ENCODE measurements at regions not wholly inside any gene's neighbourhood (a gene's known extent, or its start where the extent isn't known, plus 50 kb on each side); places are given as distances from the start of the nearest gene placed in this dataset.

- intact Hi-C loops (cut with DNase I, micrococcal nuclease): no loop called here
- TF ChIP-seq CTCF (IDR thresholded peaks at IDR 0.05): no peak
- CTCF ChIA-PET: no interaction called here
- POLR2A ChIA-PET: no interaction called here
- Histone ChIP-seq H3K27me3 (ENCODE audit: control insufficient read depth in 1 of 2, insufficient read depth in 2 of 2, low read length in 2 of 2) (no peaks in the 10 kb centered on the region), H3K36me3 (ENCODE audit: insufficient read depth, low read length) (no peaks in the 10 kb centered on the region), H3K27ac (ENCODE audit: low read depth in 1 of 2, low read length in 2 of 2) (no peak overlapping the region), H3K4me1 (ENCODE audit: insufficient read depth, low read length) (no peaks in the 10 kb centered on the region), H3K4me3 (ENCODE audit: low read length) (no peak overlapping the region), H3K9me3 (ENCODE audit: control insufficient read depth in 1 of 2, insufficient read depth in 1 of 2, low read length in 2 of 2) (no peaks in the 10 kb centered on the region)
- Mint-ChIP-seq H3K9me3 (no peaks in the 10 kb centered on the region), H3K27ac (no peak overlapping the region), H3K4me1 (ENCODE audit: low read depth) (no peaks in the 10 kb centered on the region), H3K36me3 (ENCODE audit: low read depth) (no peaks in the 10 kb centered on the region), H3K4me3 (no peak overlapping the region), H3K27me3 (no peaks in the 10 kb centered on the region)
- no peak for DNase-seq
- no peak for ATAC-seq (ENCODE audit: poor library complexity)
Measured at GRCh38 chr2:16263241-16263890, 323.0 kb downstream of the MYCN start.

GRCh38 chr2:16262526-16263178 lies 322.3 kb downstream of the MYCN start:
- Histone ChIP-seq H3K27ac (ENCODE audit: low read depth in 1 of 2, low read length in 2 of 2) (no peak overlapping the region), H3K9me3 (ENCODE audit: control insufficient read depth in 1 of 2, insufficient read depth in 1 of 2, low read length in 2 of 2) (no peaks in the 10 kb centered on the region), H3K4me3 (ENCODE audit: low read length) (no peak overlapping the region), H3K27me3 (ENCODE audit: control insufficient read depth in 1 of 2, insufficient read depth in 2 of 2, low read length in 2 of 2) (no peaks in the 10 kb centered on the region), H3K36me3 (ENCODE audit: insufficient read depth, low read length) (no peaks in the 10 kb centered on the region), H3K4me1 (ENCODE audit: insufficient read depth, low read length) (no peaks in the 10 kb centered on the region)
- Mint-ChIP-seq H3K4me3 (no peak overlapping the region), H3K36me3 (ENCODE audit: low read depth) (no peaks in the 10 kb centered on the region), H3K27ac (no peak overlapping the region), H3K9me3 (no peaks in the 10 kb centered on the region), H3K27me3 (no peaks in the 10 kb centered on the region), H3K4me1 (ENCODE audit: low read depth) (peaks cover 4% of the 10 kb centered on the region)
- intact Hi-C loops (cut with DNase I, micrococcal nuclease): no loop called here
- CTCF ChIA-PET: no interaction called here
- ATAC-seq (ENCODE audit: poor library complexity): no peak
- no peak for DNase-seq
- no peak for TF ChIP-seq CTCF (IDR thresholded peaks at IDR 0.05)
- POLR2A ChIA-PET: no interaction called here

GRCh38 chr2:16261791-16262190 lies 321.4 kb downstream of the MYCN start:
- Histone ChIP-seq H3K9me3 (ENCODE audit: control insufficient read depth in 1 of 2, insufficient read depth in 1 of 2, low read length in 2 of 2) (no peaks in the 10 kb centered on the region), H3K4me1 (ENCODE audit: insufficient read depth, low read length) (no peaks in the 10 kb centered on the region), H3K36me3 (ENCODE audit: insufficient read depth, low read length) (no peaks in the 10 kb centered on the region), H3K27me3 (ENCODE audit: control insufficient read depth in 1 of 2, insufficient read depth in 2 of 2, low read length in 2 of 2) (no peaks in the 10 kb centered on the region), H3K27ac (ENCODE audit: low read depth in 1 of 2, low read length in 2 of 2) (no peak overlapping the region), H3K4me3 (ENCODE audit: low read length) (no peak overlapping the region)
- Mint-ChIP-seq H3K27me3 (no peaks in the 10 kb centered on the region), H3K4me3 (no peak overlapping the region), H3K4me1 (ENCODE audit: low read depth) (peaks cover 11% of the 10 kb centered on the region), H3K9me3 (no peaks in the 10 kb centered on the region), H3K36me3 (ENCODE audit: low read depth) (no peaks in the 10 kb centered on the region), H3K27ac (no peak overlapping the region)
- DNase-seq (no peak), ATAC-seq (ENCODE audit: poor library complexity) (no peak)
- ChIA-PET POLR2A (no interaction called here), CTCF (no interaction called here)
- TF ChIP-seq CTCF (IDR thresholded peaks at IDR 0.05): no peak
- intact Hi-C loops (cut with DNase I, micrococcal nuclease): no loop called here
